K562 (cell line): ENCODE measurements at regions not wholly inside any gene's neighbourhood (a gene's known extent, or its start where the extent isn't known, plus 50 kb on each side); places are given as distances from the start of the nearest gene placed in this dataset.

Experiments
- ATF4 ChIP-seq: fragments of 450-650 bp; formaldehyde crosslinking; IDR thresholded peaks from 2 replicates; pipeline ENCODE4 v1.4.0; 2022; ENCODE audit warnings: mild to moderate bottlenecking, moderate library complexity
- BCOR ChIP-seq: fragments of 450-650 bp; IDR thresholded peaks from 2 replicates; pipeline ENCODE4 v1.6.1; 2016
- BMI1 ChIP-seq: fragments of 150-350 bp; IDR thresholded peaks from 2 replicates; pipeline ENCODE4 v1.6.1; 2014; ENCODE audit warnings: low read length
- CEBPB ChIP-seq: fragments of 450-650 bp; IDR thresholded peaks from 2 replicates; pipeline ENCODE4 v1.6.1; 2016; ENCODE audit warnings: missing genetic modification characterization, missing compliant biosample characterization
- FOXK1 ChIP-seq: sonication (generic); formaldehyde crosslinking; IDR thresholded peaks from 2 replicates; pipeline ENCODE4 v1.8.0; 2022; ENCODE audit warnings: missing genetic modification reagents, mild to moderate bottlenecking, borderline replicate concordance
- GATAD2A ChIP-seq: fragments of 450-650 bp; IDR thresholded peaks from 2 replicates; pipeline ENCODE4 v1.6.1; 2017
- HSF4 ChIP-seq: fragments of 250-450 bp; sonication (Bioruptor Pico); IDR thresholded peaks from 2 replicates; pipeline ENCODE4 v2.1.2; 2022; ENCODE audit warnings: mild to moderate bottlenecking, moderate library complexity, borderline replicate concordance
- ILK ChIP-seq: fragments of 450-650 bp; IDR thresholded peaks from 2 replicates; pipeline ENCODE4 v1.6.1; 2016; ENCODE audit warnings: missing genetic modification characterization, low read depth, mild to moderate bottlenecking, missing compliant biosample characterization, moderate library complexity, borderline replicate concordance
- NCOA1 ChIP-seq: fragments of 450-650 bp; IDR thresholded peaks from 2 replicates; pipeline ENCODE4 v1.6.1; 2016; ENCODE audit warnings: low read depth
- SMARCC2 ChIP-seq: fragments of 450-650 bp; IDR thresholded peaks from 2 replicates; pipeline ENCODE4 v1.6.1; 2017; ENCODE audit warnings: antibody characterized with exemption, moderate library complexity, mild to moderate bottlenecking, low read depth
- SOX6 ChIP-seq: fragments of 450-650 bp; IDR thresholded peaks from 2 replicates; pipeline ENCODE4 v1.6.1; 2014; ENCODE audit warnings: mild to moderate bottlenecking
- TCF7L2 ChIP-seq: fragments of 150-350 bp; IDR thresholded peaks from 2 replicates; pipeline ENCODE4 v1.6.1; 2016; ENCODE audit warnings: low read depth, mild to moderate bottlenecking, low read length, moderate library complexity
- TEAD4 ChIP-seq, 2 experiments: sonication (generic) in 1 of 2; formaldehyde crosslinking in 1 of 2; IDR thresholded peaks; 2 replicates each; pipeline versions ENCODE4 v1.6.1 to v1.8.0; 2012 to 2022; ENCODE audit warnings: borderline replicate concordance in 1 of 2, inconsistent platforms in 1 of 2, low read length in 1 of 2, mild to moderate bottlenecking in 1 of 2, missing genetic modification reagents in 1 of 2
- ZBTB40 ChIP-seq, 2 experiments: fragments of 450-650 bp in 1 of 2; sonication (generic) in 1 of 2; formaldehyde crosslinking in 1 of 2; IDR thresholded peaks; 2 replicates each; pipeline versions ENCODE4 v1.7.1 to v1.9.0; 2016 to 2022; ENCODE audit warnings: inconsistent platforms in 1 of 2, mild to moderate bottlenecking in 1 of 2, missing genetic modification reagents in 1 of 2
- ZBTB9 ChIP-seq: fragments of 450-650 bp; formaldehyde crosslinking; IDR thresholded peaks from 2 replicates; pipeline ENCODE4 v1.4.0; 2020; ENCODE audit warnings: mild to moderate bottlenecking, moderate library complexity
- ZNF165 ChIP-seq: fragments of 250-450 bp; sonication (Bioruptor Pico); IDR thresholded peaks from 2 replicates; pipeline ENCODE4 v1.4.0; 2020; ENCODE audit warnings: borderline replicate concordance
- ZNF184 ChIP-seq: sonication (generic); formaldehyde crosslinking; IDR thresholded peaks from 2 replicates; pipeline ENCODE4 v1.5.0; 2020; ENCODE audit warnings: missing genetic modification reagents
- ZNF274 ChIP-seq: IDR thresholded peaks from 2 replicates; pipeline ENCODE4 v1.6.1; 2011; ENCODE audit warnings: low read depth, mild to moderate bottlenecking, low read length, moderate library complexity, borderline replicate concordance
- ZNF3 ChIP-seq: fragments of 250-450 bp; sonication (Bioruptor Pico); IDR thresholded peaks from 2 replicates; pipeline ENCODE4 v1.5.0; 2021; ENCODE audit warnings: mild to moderate bottlenecking, moderate library complexity

GRCh38 chr7:131072505-131073091 lies 255.1 kb upstream of the MKLN1 start (continued):
- TF ChIP-seq BMI1 (no peak), SMARCC2 (no peak), ZNF3 (CRISPR knock-in tag) (no peak), ZNF274 (no peak), CEBPB (no peak), ATF4 (no peak), TCF7L2 (no peak), SOX6 (no peak), BCOR (no peak), ZNF165 (CRISPR knock-in tag) (no peak), GATAD2A (no peak), ZNF184 (CRISPR knock-in tag) (no peak), ZBTB40 (IDR thresholded peaks at IDR 0.05) (no peak), ZBTB40 (CRISPR knock-in tag; IDR thresholded peaks at IDR 0.05) (no peak), ILK (tag) (no peak), FOXK1 (CRISPR knock-in tag) (peak; percentile 68; the same call in 1 of the 2 replicates), HSF4 (CRISPR knock-in tag) (no peak), TEAD4 (IDR thresholded peaks at IDR 0.05; ENCODE audit: low read length) (peak; percentile 40; the same call in 1 of the 2 replicates), TEAD4 (CRISPR knock-in tag; IDR thresholded peaks at IDR 0.05; ENCODE audit: borderline replicate concordance) (no peak), NCOA1 (no peak), ZBTB9 (CRISPR knock-in tag) (0 out of 2 replicates have a peak, but pooled peaks have one; percentile 45)
